ENCODE measurements at regions not wholly inside any gene's neighbourhood (a gene's known extent, or its start where the extent isn't known, plus 50 kb on each side); places are given as distances from the start of the nearest gene placed in this dataset.

- ChIA-PET POLR2A (no interaction called here), CTCF (no interaction called here)
- Histone ChIP-seq H3K9me3 (ENCODE audit: control extremely low read depth in 1 of 3, control insufficient read depth in 2 of 3, insufficient read depth in 1 of 3, low read length in 2 of 3) (no peaks in the 10 kb centered on the region), H3K79me2 (ENCODE audit: control insufficient read depth, insufficient read depth, low read length) (no peaks in the 10 kb centered on the region), H3K27ac (ENCODE audit: low read length in 2 of 2) (no peak overlapping the region), H3K9ac (ENCODE audit: low read length) (no peak overlapping the region), H3K4me3 (ENCODE audit: control extremely low read depth in 1 of 5, extremely low read depth in 1 of 5, insufficient read depth in 1 of 5, low read depth in 2 of 5, low read length in 4 of 5) (no peak overlapping the region), H3K4me2 (replicated peaks; ENCODE audit: low read depth, low read length, poor library complexity, severe bottlenecking) (no peak overlapping the region), H4K20me1 (ENCODE audit: control insufficient read depth, insufficient read depth, low read length, poor library complexity, severe bottlenecking) (no peaks in the 10 kb centered on the region), H2AFZ (ENCODE audit: insufficient read depth, low read depth, low read length, poor library complexity, severe bottlenecking) (no peak overlapping the region), H3K27me3 (replicated peaks in 1 of 4; ENCODE audit: control extremely low read depth in 1 of 4, control insufficient read depth in 3 of 4, insufficient read depth in 4 of 4, low read length in 3 of 4) (peaks cover 0 to 7% (median 0%) of the 10 kb centered on the region in 4 experiments), H3K36me3 (replicated peaks in 1 of 2; ENCODE audit: control extremely low read depth in 1 of 2, control insufficient read depth in 1 of 2, extremely low read depth in 1 of 2, insufficient read depth in 2 of 2, low read length in 1 of 2) (no peaks in the 10 kb centered on the region), H3K4me1 (ENCODE audit: control insufficient read depth in 2 of 2, insufficient read depth in 2 of 2, low read length in 2 of 2) (no peaks in the 10 kb centered on the region)
- no peak overlapping the region for H3K4me3 Mint-ChIP-seq
- DNase-seq (no peak), ATAC-seq (ENCODE audit: low read depth) (no peak)
- TF ChIP-seq, protein P1, sequence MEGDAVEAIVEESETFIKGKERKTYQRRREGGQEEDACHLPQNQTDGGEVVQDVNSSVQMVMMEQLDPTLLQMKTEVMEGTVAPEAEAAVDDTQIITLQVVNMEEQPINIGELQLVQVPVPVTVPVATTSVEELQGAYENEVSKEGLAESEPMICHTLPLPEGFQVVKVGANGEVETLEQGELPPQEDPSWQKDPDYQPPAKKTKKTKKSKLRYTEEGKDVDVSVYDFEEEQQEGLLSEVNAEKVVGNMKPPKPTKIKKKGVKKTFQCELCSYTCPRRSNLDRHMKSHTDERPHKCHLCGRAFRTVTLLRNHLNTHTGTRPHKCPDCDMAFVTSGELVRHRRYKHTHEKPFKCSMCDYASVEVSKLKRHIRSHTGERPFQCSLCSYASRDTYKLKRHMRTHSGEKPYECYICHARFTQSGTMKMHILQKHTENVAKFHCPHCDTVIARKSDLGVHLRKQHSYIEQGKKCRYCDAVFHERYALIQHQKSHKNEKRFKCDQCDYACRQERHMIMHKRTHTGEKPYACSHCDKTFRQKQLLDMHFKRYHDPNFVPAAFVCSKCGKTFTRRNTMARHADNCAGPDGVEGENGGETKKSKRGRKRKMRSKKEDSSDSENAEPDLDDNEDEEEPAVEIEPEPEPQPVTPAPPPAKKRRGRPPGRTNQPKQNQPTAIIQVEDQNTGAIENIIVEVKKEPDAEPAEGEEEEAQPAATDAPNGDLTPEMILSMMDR (IDR thresholded peaks at IDR 0.05): no peak
- no peaks in the 10 kb centered on the region for H3K9me3 Mint-ChIP-seq (ENCODE audit: insufficient read depth)
- no peak overlapping the region for H3K27ac Mint-ChIP-seq
- peaks cover 22% of the 10 kb centered on the region for H3K27me3 Mint-ChIP-seq
- intact Hi-C loops (cut with micrococcal nuclease): no loop called here
- 100% methylated on average over 1 of the region's 3 CpGs for WGBS (ENCODE audit: insufficient coverage)
- H3K4me1 Mint-ChIP-seq: no peaks in the 10 kb centered on the region
These were observed 97.5 kb upstream of the VRK1 start for GRCh38 chr14:96699666-96700065.

GRCh38 chr14:96702831-96703230 lies 94.4 kb upstream of the VRK1 start:
- intact Hi-C loops (cut with micrococcal nuclease): no loop called here
- ChIA-PET POLR2A (no interaction called here), CTCF (no interaction called here)
- WGBS (ENCODE audit: insufficient coverage): 83% methylated on average over 3 of the region's 6 CpGs
- Histone ChIP-seq H3K36me3 (replicated peaks in 1 of 2; ENCODE audit: control extremely low read depth in 1 of 2, control insufficient read depth in 1 of 2, extremely low read depth in 1 of 2, insufficient read depth in 2 of 2, low read length in 1 of 2) (no peaks in the 10 kb centered on the region), H3K9ac (ENCODE audit: low read length) (no peak overlapping the region), H3K4me2 (replicated peaks; ENCODE audit: low read depth, low read length, poor library complexity, severe bottlenecking) (no peak overlapping the region), H3K79me2 (ENCODE audit: control insufficient read depth, insufficient read depth, low read length) (no peaks in the 10 kb centered on the region), H3K27ac (ENCODE audit: low read length in 2 of 2) (no peak overlapping the region), H3K27me3 (replicated peaks in 1 of 4; ENCODE audit: control extremely low read depth in 1 of 4, control insufficient read depth in 3 of 4, insufficient read depth in 4 of 4, low read length in 3 of 4) (peaks cover 0 to 7% (median 0%) of the 10 kb centered on the region in 4 experiments), H4K20me1 (ENCODE audit: control insufficient read depth, insufficient read depth, low read length, poor library complexity, severe bottlenecking) (no peaks in the 10 kb centered on the region), H3K4me1 (ENCODE audit: control insufficient read depth in 2 of 2, insufficient read depth in 2 of 2, low read length in 2 of 2) (no peaks in the 10 kb centered on the region), H3K9me3 (ENCODE audit: control extremely low read depth in 1 of 3, control insufficient read depth in 2 of 3, insufficient read depth in 1 of 3, low read length in 2 of 3) (no peaks in the 10 kb centered on the region), H2AFZ (ENCODE audit: insufficient read depth, low read depth, low read length, poor library complexity, severe bottlenecking) (no peak overlapping the region), H3K4me3 (ENCODE audit: control extremely low read depth in 1 of 5, extremely low read depth in 1 of 5, insufficient read depth in 1 of 5, low read depth in 2 of 5, low read length in 4 of 5) (no peak overlapping the region)
- no peaks in the 10 kb centered on the region for H3K4me1 Mint-ChIP-seq
- no peaks in the 10 kb centered on the region for H3K9me3 Mint-ChIP-seq (ENCODE audit: insufficient read depth)
- H3K4me3 Mint-ChIP-seq: no peak overlapping the region
- peaks cover 27% of the 10 kb centered on the region for H3K27me3 Mint-ChIP-seq
- no peak for ATAC-seq (ENCODE audit: low read depth)
- no peak overlapping the region for H3K27ac Mint-ChIP-seq
- DNase-seq: no peak
- TF ChIP-seq, protein P1 (IDR thresholded peaks at IDR 0.05): no peak
- TF ChIP-seq EZH2 (IDR thresholded peaks at IDR 0.05; ENCODE audit: borderline replicate concordance, insufficient read depth, low read depth, low read length, poor library complexity, severe bottlenecking): no peak

All from B cell (primary cell).